Testis (tissue), 2 donors: ENCODE measurements at regions not wholly inside any gene's neighbourhood (a gene's known extent, or its start where the extent isn't known, plus 50 kb on each side); places are given as distances from the start of the nearest gene placed in this dataset.

Experiments used
- CTCF ChIP-seq, 3 experiments: fragments of 450-650 bp in 2 of 3; fragments of 200-600 bp in 1 of 3; sonication (generic) in 1 of 3; IDR thresholded peaks; one replicate each; pipeline ENCODE4 v1.5.1; 2016 to 2019; ENCODE audit warnings: antibody characterized with exemption in 3 of 3, mild to moderate bottlenecking in 2 of 3, moderate library complexity in 1 of 3
- POLR2A ChIP-seq: fragments of 450-650 bp; IDR thresholded peaks from one replicate; pipeline ENCODE4 v1.6.1; 2017; ENCODE audit warnings: antibody characterized with exemption, mild to moderate bottlenecking, moderate library complexity

DNA sequence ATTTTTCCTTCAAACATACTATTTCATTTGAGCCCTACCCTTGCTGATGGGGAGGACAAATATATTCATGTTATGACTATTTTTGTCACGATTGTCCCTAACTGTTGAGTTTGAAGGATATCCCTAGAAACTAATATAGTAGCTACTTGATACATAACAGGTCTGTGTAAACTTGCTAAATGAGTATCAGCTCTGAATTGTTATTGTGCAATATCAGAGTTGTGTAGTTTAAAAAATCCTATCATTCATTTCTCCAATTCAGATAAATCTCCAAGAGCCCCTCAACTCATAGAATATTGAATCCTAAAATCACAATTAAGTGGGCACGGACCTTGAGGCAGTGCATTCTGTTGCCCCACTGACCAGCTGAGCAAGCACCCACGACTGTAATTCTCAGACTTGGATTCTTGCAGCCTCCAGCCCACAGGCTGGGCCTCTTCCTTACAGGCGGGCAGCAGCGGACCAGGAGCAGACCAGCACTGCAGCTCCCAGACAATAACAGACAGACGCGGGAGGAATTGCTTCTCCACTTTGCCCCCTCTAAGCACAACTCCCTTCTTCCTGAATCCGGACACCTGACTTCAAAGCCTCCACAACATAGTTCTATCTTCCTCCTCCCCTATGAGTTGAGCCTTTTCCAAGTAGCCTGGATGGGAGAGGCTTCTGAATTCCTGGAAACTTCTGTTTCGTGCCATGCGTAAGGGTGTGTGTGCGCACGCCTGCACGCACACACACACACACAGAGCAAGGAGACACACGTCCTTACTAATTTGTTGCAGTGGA is 337.6 kb upstream of the ARGLU1 start:
- TF ChIP-seq CTCF (IDR thresholded peaks at IDR 0.05): no peak
- TF ChIP-seq POLR2A: no peak
